Colonic mucosa (tissue), 4 donors: ENCODE measurements at regions not wholly inside any gene's neighbourhood (a gene's known extent, or its start where the extent isn't known, plus 50 kb on each side); places are given as distances from the start of the nearest gene placed in this dataset.

Source experiments
- DNase-seq: peaks from one replicate; pipeline ENCODE4 v3.0.0-alpha.2; 2020
- H3K27ac ChIP-seq: fragments of 200-600 bp; one replicate; pipeline ENCODE4 v1.8.0; 2021
- H3K27me3 ChIP-seq: fragments of 200-600 bp; one replicate; pipeline ENCODE4 v1.8.0; 2021
- H3K36me3 ChIP-seq: fragments of 200-600 bp; one replicate; pipeline ENCODE4 v1.8.0; 2021
- H3K4me1 ChIP-seq: fragments of 200-600 bp; one replicate; pipeline ENCODE4 v1.8.0; 2021; ENCODE audit warnings: mild to moderate bottlenecking
- H3K4me3 ChIP-seq: fragments of 200-600 bp; one replicate; pipeline ENCODE4 v1.8.0; 2021
- H3K9ac ChIP-seq, 2 donors: one replicate each; pipeline ENCODE4 v1.7.0; 2013; ENCODE audit warnings: control low read depth in 2 of 2, low read depth in 2 of 2, low read length in 2 of 2
- H3K9me3 ChIP-seq: fragments of 200-600 bp; one replicate; pipeline ENCODE4 v1.8.0; 2021
- CTCF ChIP-seq: fragments of 200-600 bp; IDR thresholded peaks from one replicate; pipeline ENCODE4 v1.8.0; 2022; ENCODE audit warnings: antibody characterized with exemption, mild to moderate bottlenecking
- intact Hi-C: fragments of 100-400 bp; cut with DNase I; formaldehyde crosslinking; loops from one replicate; pipeline ENCODE4 v1.14.1; 2022
- donor health status: healthy.
- donor health status: DM: no; HTN: no; CAD: no.
- donor health status: DM: no; HTN: no; CAD: no.

- no peak for TF ChIP-seq CTCF
- H3K9me3 ChIP-seq = no peaks in the 10 kb centered on the region
- no peak for DNase-seq
- H3K4me3 ChIP-seq = no peak overlapping the region
- no peaks in the 10 kb centered on the region for H3K27me3 ChIP-seq
- intact Hi-C loops = no loop called here
- no peaks in the 10 kb centered on the region for H3K36me3 ChIP-seq
- no peak overlapping the region for H3K9ac ChIP-seq
- H3K4me1 ChIP-seq = no peaks in the 10 kb centered on the region
- H3K27ac ChIP-seq = no peak overlapping the region
Observed at GRCh38 chr1:165011186-165011585, 345.3 kb downstream of the LMX1A start.

GRCh38 chr1:165010418-165011070 lies 346.0 kb downstream of the LMX1A start:
- no peak for TF ChIP-seq CTCF

GRCh38 chr1:165006831-165007230 lies 349.7 kb downstream of the LMX1A start:
- Histone ChIP-seq H3K27me3 (no peaks in the 10 kb centered on the region), H3K9me3 (no peaks in the 10 kb centered on the region), H3K36me3 (no peaks in the 10 kb centered on the region), H3K27ac (no peak overlapping the region), H3K4me3 (no peak overlapping the region), H3K4me1 (no peaks in the 10 kb centered on the region), H3K9ac (no peak overlapping the region)
- intact Hi-C loops = no loop called here
- DNase-seq = no peak
- no peak for TF ChIP-seq CTCF

More at GRCh38 chr1:165010418-165011070, 346.0 kb downstream of the LMX1A start:
- intact Hi-C loops = no loop called here
- H3K36me3 ChIP-seq = no peaks in the 10 kb centered on the region
- H3K27me3 ChIP-seq = no peaks in the 10 kb centered on the region
- no peak for DNase-seq
- H3K27ac ChIP-seq = no peak overlapping the region
- no peak overlapping the region for H3K4me3 ChIP-seq
- no peaks in the 10 kb centered on the region for H3K4me1 ChIP-seq
- no peak overlapping the region for H3K9ac ChIP-seq
- H3K9me3 ChIP-seq = no peaks in the 10 kb centered on the region

- no peak for DNase-seq
- Histone ChIP-seq H3K36me3 (no peaks in the 10 kb centered on the region), H3K9ac (no peak overlapping the region), H3K27me3 (no peaks in the 10 kb centered on the region), H3K27ac (no peak overlapping the region), H3K4me3 (no peak overlapping the region), H3K9me3 (no peaks in the 10 kb centered on the region), H3K4me1 (no peaks in the 10 kb centered on the region)
- TF ChIP-seq CTCF = no peak
- intact Hi-C loops = no loop called here
Observed at GRCh38 chr1:164999146-164999545, 357.4 kb downstream of the LMX1A start.

GRCh38 chr1:164991763-164992314 lies 364.7 kb downstream of the LMX1A start:
- no peak overlapping the region for H3K4me3 ChIP-seq
- TF ChIP-seq CTCF = no peak
- H3K27me3 ChIP-seq = no peaks in the 10 kb centered on the region
- H3K4me1 ChIP-seq = no peaks in the 10 kb centered on the region
- no peaks in the 10 kb centered on the region for H3K9me3 ChIP-seq
- H3K36me3 ChIP-seq = no peaks in the 10 kb centered on the region
- intact Hi-C loops = no loop called here
- DNase-seq = no peak
- H3K27ac ChIP-seq = no peak overlapping the region
- no peak overlapping the region for H3K9ac ChIP-seq
